Colonic mucosa (tissue), 4 donors: ENCODE measurements at regions not wholly inside any gene's neighbourhood (a gene's known extent, or its start where the extent isn't known, plus 50 kb on each side); places are given as distances from the start of the nearest gene placed in this dataset.
"Not testable (repeated sequence)": the region's sequence is repeated elsewhere in the genome, so short reads cannot be mapped to it uniquely, and the experiment has no call there.

Experiments used
- DNase-seq: peaks from one replicate; pipeline ENCODE4 v3.0.0-alpha.2; 2020
- H3K27ac ChIP-seq: fragments of 200-600 bp; one replicate; pipeline ENCODE4 v1.8.0; 2021
- H3K27me3 ChIP-seq: fragments of 200-600 bp; one replicate; pipeline ENCODE4 v1.8.0; 2021
- H3K36me3 ChIP-seq: fragments of 200-600 bp; one replicate; pipeline ENCODE4 v1.8.0; 2021
- H3K4me1 ChIP-seq: fragments of 200-600 bp; one replicate; pipeline ENCODE4 v1.8.0; 2021; ENCODE audit warnings: mild to moderate bottlenecking
- H3K4me3 ChIP-seq: fragments of 200-600 bp; one replicate; pipeline ENCODE4 v1.8.0; 2021
- H3K9ac ChIP-seq, 2 donors: one replicate each; pipeline ENCODE4 v1.7.0; 2013; ENCODE audit warnings: control low read depth in 2 of 2, low read depth in 2 of 2, low read length in 2 of 2
- H3K9me3 ChIP-seq: fragments of 200-600 bp; one replicate; pipeline ENCODE4 v1.8.0; 2021
- intact Hi-C: fragments of 100-400 bp; cut with DNase I; formaldehyde crosslinking; loops from one replicate; pipeline ENCODE4 v1.14.1; 2022
- TF ChIP-seq, protein P1 (sequence below): fragments of 200-600 bp; IDR thresholded peaks from one replicate; pipeline ENCODE4 v1.8.0; 2022; ENCODE audit warnings: antibody characterized with exemption, mild to moderate bottlenecking
- donor health status: healthy.
- donor health status: DM: no; HTN: no; CAD: no.
- donor health status: DM: no; HTN: no; CAD: no.

GRCh38 chr14:80049055-80049454, 162.2 kb downstream of the DIO2 start:
- Histone ChIP-seq H3K4me3 (no peak overlapping the region), H3K9ac (no peak overlapping the region), H3K27me3 (no peaks in the 10 kb centered on the region), H3K9me3 (no peaks in the 10 kb centered on the region), H3K27ac (no peak overlapping the region), H3K4me1 (no peaks in the 10 kb centered on the region), H3K36me3 (no peaks in the 10 kb centered on the region)
- TF ChIP-seq, protein P1, sequence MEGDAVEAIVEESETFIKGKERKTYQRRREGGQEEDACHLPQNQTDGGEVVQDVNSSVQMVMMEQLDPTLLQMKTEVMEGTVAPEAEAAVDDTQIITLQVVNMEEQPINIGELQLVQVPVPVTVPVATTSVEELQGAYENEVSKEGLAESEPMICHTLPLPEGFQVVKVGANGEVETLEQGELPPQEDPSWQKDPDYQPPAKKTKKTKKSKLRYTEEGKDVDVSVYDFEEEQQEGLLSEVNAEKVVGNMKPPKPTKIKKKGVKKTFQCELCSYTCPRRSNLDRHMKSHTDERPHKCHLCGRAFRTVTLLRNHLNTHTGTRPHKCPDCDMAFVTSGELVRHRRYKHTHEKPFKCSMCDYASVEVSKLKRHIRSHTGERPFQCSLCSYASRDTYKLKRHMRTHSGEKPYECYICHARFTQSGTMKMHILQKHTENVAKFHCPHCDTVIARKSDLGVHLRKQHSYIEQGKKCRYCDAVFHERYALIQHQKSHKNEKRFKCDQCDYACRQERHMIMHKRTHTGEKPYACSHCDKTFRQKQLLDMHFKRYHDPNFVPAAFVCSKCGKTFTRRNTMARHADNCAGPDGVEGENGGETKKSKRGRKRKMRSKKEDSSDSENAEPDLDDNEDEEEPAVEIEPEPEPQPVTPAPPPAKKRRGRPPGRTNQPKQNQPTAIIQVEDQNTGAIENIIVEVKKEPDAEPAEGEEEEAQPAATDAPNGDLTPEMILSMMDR = no peak
- DNase-seq = no peak
- intact Hi-C loops = no loop called here

DNA sequence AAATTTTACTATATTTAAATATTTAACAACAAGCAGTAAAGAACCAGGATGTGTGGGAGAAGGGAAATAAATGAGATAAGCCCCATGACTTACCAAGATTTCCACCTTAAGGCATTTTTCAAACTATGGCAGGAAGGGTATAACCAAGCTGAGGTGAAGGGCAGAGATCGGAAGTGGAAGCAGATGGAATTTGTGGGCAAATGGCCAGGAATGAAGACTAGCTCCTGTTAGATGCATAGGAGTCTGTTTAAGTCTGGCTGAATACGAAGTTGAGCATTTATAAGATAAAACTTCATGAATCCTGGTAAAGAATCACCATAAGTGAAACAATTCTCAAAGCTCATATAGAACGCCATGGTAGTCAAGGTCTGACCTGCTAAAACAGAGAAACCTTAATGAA, 163.5 kb downstream of the DIO2 start:
- Histone ChIP-seq H3K27me3 (no peaks in the 10 kb centered on the region), H3K9ac (no peak overlapping the region), H3K9me3 (no peaks in the 10 kb centered on the region), H3K4me3 (no peak overlapping the region), H3K27ac (no peak overlapping the region), H3K36me3 (no peaks in the 10 kb centered on the region), H3K4me1 (no peaks in the 10 kb centered on the region)
- intact Hi-C loops = no loop called here
- DNase-seq = no peak
- TF ChIP-seq, protein P1 = no peak

GRCh38 chr14:80037349-80037748, 174.0 kb downstream of the DIO2 start:
- TF ChIP-seq, protein P1 = no peak
- intact Hi-C loops = no loop called here
- Histone ChIP-seq H3K4me3 (no peak overlapping the region), H3K9ac (no peak overlapping the region), H3K27ac (no peak overlapping the region), H3K27me3 (no peaks in the 10 kb centered on the region), H3K36me3 (no peaks in the 10 kb centered on the region), H3K4me1 (no peaks in the 10 kb centered on the region), H3K9me3 (no peaks in the 10 kb centered on the region)
- DNase-seq = no peak

DNA sequence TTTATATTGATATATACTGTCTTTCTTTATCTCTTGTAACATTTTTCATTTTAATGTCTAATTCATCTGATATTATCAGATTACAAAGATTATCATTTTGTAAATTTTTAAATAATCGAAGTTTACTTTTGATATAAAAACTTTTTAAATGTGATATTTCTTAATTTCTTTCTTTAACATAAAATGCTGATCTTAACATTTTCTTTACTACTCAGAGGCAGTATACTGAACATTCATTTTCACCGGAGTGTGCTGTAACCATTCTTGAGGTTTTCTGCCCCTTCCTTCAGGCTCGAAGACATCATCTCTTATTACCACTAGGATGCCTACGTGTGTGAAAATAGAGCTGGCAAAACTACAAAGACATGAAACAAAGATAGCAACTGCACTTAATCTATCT, 186.9 kb downstream of the DIO2 start:
- Histone ChIP-seq H3K9ac (no peak overlapping the region), H3K27ac (no peak overlapping the region), H3K27me3 (no peaks in the 10 kb centered on the region), H3K4me3 (no peak overlapping the region), H3K4me1 (no peaks in the 10 kb centered on the region), H3K36me3 (no peaks in the 10 kb centered on the region), H3K9me3 (no peaks in the 10 kb centered on the region)
- no peak for DNase-seq
- TF ChIP-seq, protein P1 = no peak
- intact Hi-C loops = no loop called here

DNA sequence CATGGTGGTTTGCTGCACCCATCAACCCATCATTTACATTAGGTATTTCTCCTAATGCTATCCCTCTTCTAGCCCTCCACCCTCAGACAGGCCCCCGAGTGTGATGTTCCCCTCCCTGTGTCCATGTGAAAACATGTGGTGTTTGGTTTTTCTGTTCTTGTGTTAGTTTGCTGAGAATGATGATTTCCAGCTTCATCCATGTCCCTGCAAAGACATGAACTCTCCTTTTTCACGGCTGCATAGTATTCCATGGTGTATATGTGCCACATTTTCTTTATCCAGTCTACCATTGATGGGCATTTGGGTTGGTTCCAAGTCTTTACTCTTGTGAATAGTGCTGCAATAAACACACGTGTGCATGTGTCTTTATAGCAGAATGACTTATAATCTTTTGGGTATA, 192.8 kb downstream of the DIO2 start:
- H3K27me3 ChIP-seq, H3K9me3 ChIP-seq, intact Hi-C loops, DNase-seq, H3K9ac ChIP-seq, H3K4me1 ChIP-seq, H3K4me3 ChIP-seq, H3K36me3 ChIP-seq, H3K27ac ChIP-seq: not testable (repeated sequence)

DNA sequence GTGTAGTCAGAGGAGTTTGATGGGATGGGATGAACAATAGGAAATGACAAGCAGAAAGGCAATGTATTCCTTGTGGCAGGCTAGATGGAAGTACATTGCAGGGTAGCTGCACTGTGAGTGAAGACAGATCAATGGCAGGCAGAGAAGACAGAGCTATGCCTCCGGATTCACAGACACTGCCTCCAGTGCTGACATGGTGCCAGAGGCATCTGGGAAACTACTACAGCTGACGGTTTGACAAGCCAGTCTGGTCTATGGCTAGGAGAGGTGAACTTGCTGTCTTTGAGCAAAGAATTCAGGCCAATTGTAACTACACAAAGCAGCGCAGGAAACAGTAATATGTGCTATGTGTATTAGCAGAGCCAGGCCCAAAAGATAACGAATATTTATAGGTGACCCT, 193.5 kb downstream of the DIO2 start:
- Histone ChIP-seq H3K36me3 (no peaks in the 10 kb centered on the region), H3K9ac (no peak overlapping the region), H3K4me1 (no peaks in the 10 kb centered on the region), H3K27ac (no peak overlapping the region), H3K9me3 (no peaks in the 10 kb centered on the region), H3K27me3 (no peaks in the 10 kb centered on the region), H3K4me3 (no peak overlapping the region)
- DNase-seq = no peak
- intact Hi-C loops = no loop called here
- TF ChIP-seq, protein P1 = no peak

GRCh38 chr14:80010245-80010644, 201.1 kb downstream of the DIO2 start:
- H3K27me3 ChIP-seq, H3K4me1 ChIP-seq, H3K9ac ChIP-seq, H3K36me3 ChIP-seq, H3K27ac ChIP-seq, DNase-seq, H3K4me3 ChIP-seq, H3K9me3 ChIP-seq, intact Hi-C loops: not testable (repeated sequence)
